Activated T-cell treated with anti-CD3 and anti-CD28 coated beads for 48 hours (primary cell): ENCODE measurements at regions not wholly inside any gene's neighbourhood (a gene's known extent, or its start where the extent isn't known, plus 50 kb on each side); places are given as distances from the start of the nearest gene placed in this dataset.

ENCODE experiments used
- DNase-seq: peaks from one replicate; pipeline ENCODE4 v3.0.0-alpha.2; 2020; ENCODE audit warnings: low read depth

DNA sequence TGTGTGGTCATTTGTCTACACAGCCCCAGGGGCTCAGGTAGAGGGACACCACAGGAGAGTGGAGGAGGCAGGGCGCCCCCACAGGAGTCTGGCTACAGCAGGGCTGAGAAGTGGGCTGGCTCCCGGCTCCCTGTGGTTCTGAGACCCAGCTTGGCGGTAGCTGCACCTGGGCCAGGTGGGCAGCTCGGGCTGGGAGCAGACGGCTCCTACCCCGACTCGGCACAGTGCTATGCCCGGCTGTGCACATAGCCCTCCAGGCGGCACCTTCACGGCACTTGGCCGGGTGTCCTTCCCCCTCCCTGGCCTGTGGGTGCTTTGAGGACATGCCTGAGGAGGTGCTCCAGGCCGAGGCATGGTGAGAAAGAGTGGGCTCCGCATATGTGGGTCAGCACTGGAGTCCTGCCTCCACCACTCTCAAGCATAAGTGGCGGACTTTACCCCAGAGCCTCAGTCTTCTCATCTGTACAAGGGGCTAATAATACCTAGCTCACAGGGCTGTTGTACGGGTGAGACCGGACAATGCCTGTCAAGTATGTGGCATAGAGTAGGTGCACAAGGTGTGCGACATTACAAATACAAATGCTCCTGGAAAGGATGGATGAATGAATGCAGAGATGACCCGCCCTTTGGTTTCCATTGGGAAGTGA lies 50.1 kb upstream of the JPH3 start:
- DNase-seq, result no peak

DNA sequence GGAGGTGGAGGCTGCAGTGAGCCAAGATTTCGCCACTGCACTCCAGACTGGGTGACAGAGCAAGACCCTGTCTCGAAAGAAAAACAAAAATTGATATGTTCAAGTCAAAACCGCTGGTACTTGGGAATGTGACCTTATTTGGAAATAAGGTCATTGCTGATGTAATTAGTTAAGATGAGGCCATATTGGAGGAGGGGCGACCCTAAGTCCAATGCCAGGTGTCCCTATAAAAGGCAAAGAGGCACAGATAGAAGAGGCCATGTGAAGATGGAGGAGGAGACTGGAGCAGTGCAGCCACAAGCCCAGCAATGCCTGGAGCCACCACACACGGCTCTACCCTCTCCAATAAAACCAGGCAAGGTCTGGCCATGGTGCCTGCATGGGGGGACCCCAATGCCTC lies 50.8 kb upstream of the JPH3 start:
- DNase-seq, result no peak

DNA sequence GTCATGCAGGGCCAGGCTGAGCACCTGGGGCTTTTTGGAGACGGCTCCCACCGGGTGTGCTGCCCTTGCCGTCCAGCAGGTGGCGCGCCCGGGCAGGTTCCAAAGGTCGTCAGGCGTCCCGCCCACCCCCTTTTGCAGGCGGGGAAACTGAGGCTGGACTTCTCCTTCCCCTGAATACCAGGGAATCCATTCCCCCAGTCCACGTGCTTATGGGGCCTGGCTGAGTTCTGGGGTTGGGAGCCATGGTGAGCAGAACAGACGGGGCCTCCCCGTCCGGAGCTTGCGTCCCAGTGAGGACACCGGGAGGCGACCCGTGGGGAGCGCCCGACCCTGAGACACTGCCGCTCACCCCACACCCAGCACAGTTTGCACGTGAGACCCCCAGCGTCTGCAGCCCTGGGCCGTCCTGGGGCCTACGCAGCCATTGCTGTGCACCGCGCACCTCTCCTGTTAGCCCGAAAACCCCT lies 51.8 kb upstream of the JPH3 start:
- DNase-seq, result peak; percentile 50

DNA sequence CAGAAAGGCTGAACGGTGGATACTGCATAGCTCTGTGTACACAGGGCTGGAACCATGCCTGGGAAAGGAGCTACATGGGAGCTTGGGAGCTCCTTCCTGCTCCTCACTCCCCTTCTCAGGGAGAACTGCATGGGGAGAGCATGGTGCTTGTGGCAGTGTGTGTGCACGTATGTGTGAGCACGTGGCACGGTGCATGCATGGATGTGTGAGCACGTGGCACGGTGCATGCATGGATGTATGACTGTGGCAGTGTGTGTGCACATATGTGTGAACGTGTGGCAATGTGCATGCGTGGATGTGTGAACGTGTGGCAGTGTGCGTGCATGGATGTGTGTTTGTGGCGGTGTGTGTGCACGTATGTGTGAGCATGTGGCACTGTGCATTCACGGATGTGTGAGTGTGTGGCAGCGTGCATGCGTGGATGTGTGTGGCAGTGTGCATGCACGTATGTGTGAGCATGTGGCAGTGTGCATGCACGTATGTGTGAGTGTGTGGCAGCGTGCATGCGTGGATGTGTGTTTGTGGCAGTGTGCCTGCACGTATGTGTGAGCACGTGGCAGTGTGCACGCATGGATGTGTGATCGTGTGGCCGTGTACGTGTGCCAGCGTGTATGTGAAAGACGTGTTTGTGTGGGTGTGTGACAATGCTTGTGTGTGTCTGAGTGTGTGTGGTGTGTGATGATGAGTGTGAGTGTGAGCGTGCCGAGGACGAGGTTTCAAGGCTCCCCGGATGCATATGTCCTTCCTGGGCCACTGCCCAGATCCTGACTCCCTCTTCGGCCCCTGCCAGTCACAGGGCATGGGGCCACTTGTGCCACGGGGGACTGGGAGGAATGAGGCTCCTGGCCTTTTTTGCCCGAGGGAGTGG lies 52.4 kb upstream of the JPH3 start:
- DNase-seq, result no peak

DNA sequence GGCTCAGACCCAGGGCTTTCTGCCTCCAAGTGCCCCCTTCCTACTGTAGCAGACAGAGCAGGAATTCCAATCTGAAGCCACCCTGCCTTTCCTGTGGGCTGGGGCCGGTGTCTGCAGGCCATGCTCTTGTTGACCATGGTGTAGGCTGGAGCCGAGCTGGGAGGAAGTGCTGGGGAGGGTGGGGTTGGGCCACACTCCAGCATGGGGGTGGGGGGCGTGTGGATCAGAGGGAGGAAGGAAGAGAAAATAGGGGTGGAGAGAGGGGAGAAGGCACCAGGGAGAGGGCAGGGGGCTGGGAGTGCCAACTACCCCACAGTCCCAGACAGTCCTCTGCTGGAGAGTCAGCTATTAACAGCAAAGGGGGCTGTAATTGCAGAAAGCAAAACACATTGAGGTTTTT lies 54.3 kb upstream of the JPH3 start:
- DNase-seq, result no peak

DNA sequence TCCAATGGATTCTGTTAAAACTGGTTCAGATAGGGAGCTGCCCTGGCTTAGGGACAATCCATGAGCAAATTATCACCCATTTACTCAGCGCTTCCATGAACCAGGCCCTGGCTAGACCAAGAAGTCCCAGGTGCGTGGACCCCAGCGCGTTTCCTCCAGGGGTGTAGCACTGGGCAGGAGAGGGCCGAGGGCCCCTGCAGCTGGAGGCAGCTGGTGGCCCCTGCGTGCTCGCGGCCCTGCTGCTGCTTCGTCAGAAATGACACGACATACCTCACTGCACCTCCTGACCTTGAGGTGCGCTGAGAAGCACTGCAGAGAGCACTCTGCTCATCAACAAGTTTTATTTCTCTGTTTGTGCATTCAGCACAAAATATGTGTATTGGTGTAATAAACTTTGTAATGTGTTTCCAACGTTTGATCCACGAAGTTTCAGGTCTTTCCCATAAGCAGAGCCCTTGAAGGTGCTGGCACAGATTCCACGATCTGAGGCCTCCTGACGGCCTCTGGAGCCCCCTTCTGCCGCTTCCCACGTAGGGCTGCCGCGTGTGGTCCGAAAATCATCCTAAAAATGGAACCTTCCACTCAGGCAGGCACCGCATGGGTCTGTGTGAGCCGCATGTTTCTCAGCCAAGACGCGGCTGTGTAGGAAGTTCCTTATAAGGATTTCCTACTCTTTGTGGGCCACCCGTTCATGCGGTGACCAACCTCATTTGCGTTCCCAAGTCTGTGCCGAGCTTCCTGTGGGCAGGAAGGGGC lies 50.8 kb upstream of the ZCCHC14 start:
- DNase-seq, result no peak

DNA sequence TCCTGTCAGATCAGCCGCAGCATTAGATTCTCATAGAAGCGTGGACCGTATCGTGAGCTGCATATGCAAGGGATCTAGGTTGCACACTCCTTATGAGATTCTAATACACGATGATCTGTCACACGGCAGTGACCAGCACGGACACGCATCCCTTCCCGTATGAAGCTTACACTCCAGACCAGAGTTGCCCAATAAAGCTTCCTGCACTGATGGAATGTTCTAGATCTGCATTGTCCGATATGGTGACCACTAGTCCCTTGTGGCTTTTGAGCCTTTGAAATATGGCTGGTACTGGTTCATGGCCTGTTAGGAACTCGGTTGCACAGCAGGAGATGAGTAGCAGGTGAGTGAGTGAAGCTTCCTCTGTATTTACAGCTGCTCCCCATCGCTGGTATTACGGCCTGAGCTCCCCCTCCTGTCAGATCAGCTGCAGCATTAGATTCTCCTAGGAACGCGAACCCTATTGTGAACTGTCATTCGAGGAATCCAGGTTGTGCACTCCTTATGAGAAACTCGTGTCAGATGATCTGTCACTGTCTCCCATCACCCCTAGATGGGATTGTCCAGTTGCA lies 49.8 kb upstream of the ZCCHC14 start:
- no peak for DNase-seq
